DMS79 treated with DMSO at 0.1 percent for 48 hours (cell line): ENCODE measurements at regions not wholly inside any gene's neighbourhood (a gene's known extent, or its start where the extent isn't known, plus 50 kb on each side); places are given as distances from the start of the nearest gene placed in this dataset.

Experiments
- DNase-seq: peaks from one replicate; lab custom pipeline; 2025; lab: John Stamatoyannopoulos, UW

GRCh38 chr4:152112887-152113286, 352.1 kb upstream of the GATB start:
- no peak for DNase-seq

GRCh38 chr4:152112190-152112589, 351.4 kb upstream of the GATB start:
- DNase-seq: no peak

GRCh38 chr4:152110780-152111179, 350.0 kb upstream of the GATB start:
- DNase-seq: no peak

GRCh38 chr4:152109531-152110509, 349.0 kb upstream of the GATB start:
- no peak for DNase-seq

GRCh38 chr4:152107736-152108500, 347.1 kb upstream of the GATB start:
- no peak for DNase-seq

GRCh38 chr4:152106781-152107321, 346.0 kb upstream of the GATB start:
- DNase-seq: no peak

GRCh38 chr4:152106113-152106763, 345.4 kb upstream of the GATB start:
- no peak for DNase-seq

GRCh38 chr4:152104901-152105357, 344.1 kb upstream of the GATB start:
- DNase-seq: no peak

- DNase-seq: no peak
Measured at GRCh38 chr4:152104356-152104755, 343.5 kb upstream of the GATB start.

GRCh38 chr4:152103181-152103901, 342.5 kb upstream of the GATB start:
- no peak for DNase-seq

GRCh38 chr4:152102436-152103000, 341.7 kb upstream of the GATB start:
- DNase-seq: no peak

- DNase-seq: no peak
Measured at GRCh38 chr4:152101556-152102435, 341.0 kb upstream of the GATB start.

- DNase-seq: no peak
Measured at GRCh38 chr4:152100379-152101201, 339.8 kb upstream of the GATB start.

GRCh38 chr4:152099981-152100378, 339.2 kb upstream of the GATB start:
- no peak for DNase-seq

- no peak for DNase-seq
Measured at GRCh38 chr4:152099555-152099954, 338.7 kb upstream of the GATB start.

- DNase-seq: no peak
Measured at GRCh38 chr4:152099061-152099425, 338.2 kb upstream of the GATB start.

- no peak for DNase-seq
Measured at GRCh38 chr4:152098365-152099060, 337.7 kb upstream of the GATB start.

- DNase-seq: no peak
Measured at GRCh38 chr4:152097371-152097770, 336.6 kb upstream of the GATB start.

GRCh38 chr4:152095701-152096070, 334.9 kb upstream of the GATB start:
- no peak for DNase-seq
